Endothelial cell of umbilical vein (primary cell): ENCODE measurements at regions not wholly inside any gene's neighbourhood (a gene's known extent, or its start where the extent isn't known, plus 50 kb on each side); places are given as distances from the start of the nearest gene placed in this dataset.

Source experiments
- BruUV-seq: library from RNA; stranded (reverse); fragments of 400-500 nt; replicated peaks from 2 replicates; lab custom pipeline; 2021; lab: Mats Ljungman, UMichigan
- CTCF ChIA-PET: fragments of 300-600, 350-600 bp; sonication (Branson Sonifier 250); formaldehyde crosslinking; loops from one replicate; lab custom pipeline; 2021; ENCODE audit warnings: antibody characterized with exemption, inconsistent platforms; lab: Charles Lee
- POLR2A ChIA-PET: fragments of 300-600, 350-600 bp; sonication (Branson Sonifier 250); formaldehyde crosslinking; loops from one replicate; lab custom pipeline; 2021; ENCODE audit warnings: antibody characterized with exemption, inconsistent platforms; lab: Charles Lee
- DNase-seq: peaks from one replicate; pipeline ENCODE4 v3.0.0-alpha.2; 2011; ENCODE audit warnings: low read depth, low spot score
- FAIRE-seq: peaks from 2 replicates; lab custom pipeline; 2011; peaks lifted over from hg19 to GRCh38; lab: Jason Lieb, UNC
- H2AFZ ChIP-seq: 2 replicates; pipeline ENCODE4 v1.6.0; 2012; ENCODE audit warnings: low read depth, low read length, control low read depth, inconsistent platforms
- H3K27ac ChIP-seq: 2 replicates; pipeline ENCODE4 v1.5.1; 2011; ENCODE audit warnings: low read depth, mild to moderate bottlenecking, control low read depth, low read length, moderate library complexity; ENCODE audit not compliant: insufficient read depth
- H3K27me3 ChIP-seq, 2 experiments: 2 replicates each; pipeline versions ENCODE4 v1.6.0 to v1.6.1; 2011; ENCODE audit warnings: low read length in 2 of 2, mixed read lengths in 1 of 2; ENCODE audit not compliant: control insufficient read depth in 2 of 2, insufficient read depth in 2 of 2
- H3K36me3 ChIP-seq, 2 experiments: 2 replicates in 1 of 2; 3 replicates in 1 of 2; pipeline ENCODE4 v1.5.1; 2011; ENCODE audit warnings: low read length in 2 of 2, mild to moderate bottlenecking in 1 of 2, moderate library complexity in 1 of 2; ENCODE audit not compliant: control insufficient read depth in 2 of 2, insufficient read depth in 2 of 2; ENCODE audit errors: extremely low read depth in 1 of 2
- H3K4me1 ChIP-seq: 3 replicates; pipeline ENCODE4 v1.5.1; 2011; ENCODE audit warnings: mild to moderate bottlenecking, low read length; ENCODE audit not compliant: control insufficient read depth, insufficient read depth; ENCODE audit errors: extremely low read depth
- H3K4me2 ChIP-seq: 2 replicates; pipeline ENCODE4 v1.6.1; 2011; ENCODE audit warnings: low read length, control low read depth, mixed read lengths; ENCODE audit not compliant: insufficient read depth
- H3K4me3 ChIP-seq, 3 experiments: fragments of 200-600 bp in 1 of 3; sonication (generic), shearing (Covaris generic) in 1 of 3; replicated peaks in 1 of 3; 2 replicates each; pipeline ENCODE4 v1.5.1; 2011 to 2016; ENCODE audit warnings: control low read depth in 3 of 3, low read length in 3 of 3, mild to moderate bottlenecking in 2 of 3, inconsistent platforms in 1 of 3, low read depth in 1 of 3, moderate library complexity in 1 of 3; ENCODE audit not compliant: insufficient read depth in 1 of 3
- H3K79me2 ChIP-seq: 2 replicates; pipeline ENCODE4 v1.6.0; 2012; ENCODE audit warnings: low read length, inconsistent platforms; ENCODE audit not compliant: control insufficient read depth, insufficient read depth
- H3K9ac ChIP-seq: replicated peaks from 2 replicates; pipeline ENCODE3; 2011; ENCODE audit warnings: low read length, control low read depth; ENCODE audit not compliant: insufficient read depth; ENCODE audit errors: extremely low read depth
- H3K9me1 ChIP-seq: replicated peaks from 3 replicates; pipeline ENCODE4 v1.6.0; 2011; ENCODE audit warnings: mild to moderate bottlenecking, low read length; ENCODE audit not compliant: control insufficient read depth, insufficient read depth; ENCODE audit errors: extremely low read depth
- H3K9me3 ChIP-seq: replicated peaks from 2 replicates; pipeline ENCODE4 v1.5.1; 2012; ENCODE audit warnings: low read length, inconsistent platforms; ENCODE audit not compliant: control insufficient read depth, insufficient read depth
- H4K20me1 ChIP-seq: replicated peaks from 2 replicates; pipeline ENCODE3; 2011; ENCODE audit warnings: mild to moderate bottlenecking, low read length; ENCODE audit not compliant: control insufficient read depth, insufficient read depth; ENCODE audit errors: extremely low read depth
- EZH2 ChIP-seq: IDR thresholded peaks from 2 replicates; pipeline ENCODE4 v1.6.1; 2012; ENCODE audit warnings: borderline replicate concordance, low read depth, mild to moderate bottlenecking, moderate library complexity, low read length, inconsistent platforms; ENCODE audit not compliant: severe bottlenecking
- FOS ChIP-seq: IDR thresholded peaks from 2 replicates; pipeline ENCODE4 v1.6.1; 2011; ENCODE audit warnings: mild to moderate bottlenecking, low read length, moderate library complexity, borderline replicate concordance; ENCODE audit not compliant: insufficient read depth
- GATA2 ChIP-seq: IDR thresholded peaks from 2 replicates; pipeline ENCODE4 v1.7.0; 2011; ENCODE audit warnings: low read depth, mild to moderate bottlenecking, moderate library complexity, mixed read lengths, low read length; ENCODE audit not compliant: insufficient read length, insufficient read depth
- JUN ChIP-seq: IDR thresholded peaks from 2 replicates; pipeline ENCODE4 v1.6.1; 2011; ENCODE audit warnings: borderline replicate concordance, low read depth; ENCODE audit not compliant: insufficient read length, insufficient read depth
- MYC ChIP-seq: IDR thresholded peaks from one replicate; pipeline ENCODE4 v1.6.1; 2011; ENCODE audit warnings: mild to moderate bottlenecking, low read depth, low read length
- POLR2A ChIP-seq: IDR thresholded peaks from 2 replicates; pipeline ENCODE4 v1.6.1; 2012; ENCODE audit warnings: low read depth, mild to moderate bottlenecking, control low read depth, low read length
- POLR2AphosphoS5 ChIP-seq: IDR thresholded peaks from 2 replicates; pipeline ENCODE4 v1.6.1; 2012; ENCODE audit warnings: low read depth, mild to moderate bottlenecking, control low read depth, low read length, moderate library complexity; ENCODE audit not compliant: insufficient read depth
- dilution Hi-C: fragments of 300-500 bp; cut with MboI; formaldehyde crosslinking; loops from one replicate; pipeline ENCODE4 v1.15.0; 2019; ENCODE audit warnings: low sequenced_read_pairs; ENCODE audit not compliant: extremely low pct_ligation_motif_present
- intact Hi-C: fragments of 100-400 bp; cut with micrococcal nuclease; formaldehyde crosslinking; loops from one replicate; pipeline ENCODE4 v1.10.0; 2022
- TF ChIP-seq, protein P1 (sequence below): IDR thresholded peaks from 2 replicates; pipeline ENCODE4 v1.6.1; 2011; ENCODE audit not compliant: insufficient read depth, insufficient read length

DNA sequence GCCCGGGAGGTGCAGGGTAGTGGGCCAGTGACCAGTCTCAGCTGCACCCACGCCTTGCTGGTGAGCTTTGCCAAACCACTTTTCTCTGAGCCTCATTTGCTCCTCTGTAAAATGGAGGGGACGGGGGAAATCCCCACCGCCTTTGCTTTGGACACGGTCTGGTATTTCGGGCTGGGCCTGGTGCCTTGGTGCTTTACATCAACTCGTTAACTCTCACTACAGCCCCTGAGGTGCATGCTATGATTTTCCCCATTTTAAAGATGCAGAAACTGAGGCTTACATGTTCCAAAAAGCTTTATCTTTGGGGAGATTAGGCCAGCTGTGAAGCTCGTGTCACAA lies 116.1 kb upstream of the RUNX3 start:
- Histone ChIP-seq H3K9ac (no peak overlapping the region), H3K9me3 (no peaks in the 10 kb centered on the region), H3K36me3 (no peaks in the 10 kb centered on the region), H3K9me1 (no peaks in the 10 kb centered on the region), H3K4me1 (no peaks in the 10 kb centered on the region), H3K27ac (no peak overlapping the region), H3K79me2 (no peaks in the 10 kb centered on the region), H3K4me3 (no peak overlapping the region), H3K4me2 (no peak overlapping the region), H4K20me1 (no peaks in the 10 kb centered on the region), H2AFZ (no peak overlapping the region), H3K27me3 (no peaks in the 10 kb centered on the region)
- no TSS peak for BruUV-seq
- intact Hi-C loops (no loop called here), dilution Hi-C loops (loop anchor here (10.0 kb wide), 1 partner anchor 61 kb away; no protein-coding TSS in a partner anchor)
- FAIRE-seq = no peak
- TF ChIP-seq GATA2 = no peak
- no peak for TF ChIP-seq JUN
- TF ChIP-seq FOS = no peak
- no peak for TF ChIP-seq POLR2AphosphoS5
- no peak for TF ChIP-seq MYC
- no peak for TF ChIP-seq POLR2A
- TF ChIP-seq, protein P1, sequence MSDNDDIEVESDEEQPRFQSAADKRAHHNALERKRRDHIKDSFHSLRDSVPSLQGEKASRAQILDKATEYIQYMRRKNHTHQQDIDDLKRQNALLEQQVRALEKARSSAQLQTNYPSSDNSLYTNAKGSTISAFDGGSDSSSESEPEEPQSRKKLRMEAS = no peak
- DNase-seq = no peak
- ChIA-PET CTCF (interaction anchor here (0.9 kb wide), 1 partner anchor 9 kb away, joined by 4 read pairs; no protein-coding TSS in a partner anchor), POLR2A (no interaction called here)

DNA sequence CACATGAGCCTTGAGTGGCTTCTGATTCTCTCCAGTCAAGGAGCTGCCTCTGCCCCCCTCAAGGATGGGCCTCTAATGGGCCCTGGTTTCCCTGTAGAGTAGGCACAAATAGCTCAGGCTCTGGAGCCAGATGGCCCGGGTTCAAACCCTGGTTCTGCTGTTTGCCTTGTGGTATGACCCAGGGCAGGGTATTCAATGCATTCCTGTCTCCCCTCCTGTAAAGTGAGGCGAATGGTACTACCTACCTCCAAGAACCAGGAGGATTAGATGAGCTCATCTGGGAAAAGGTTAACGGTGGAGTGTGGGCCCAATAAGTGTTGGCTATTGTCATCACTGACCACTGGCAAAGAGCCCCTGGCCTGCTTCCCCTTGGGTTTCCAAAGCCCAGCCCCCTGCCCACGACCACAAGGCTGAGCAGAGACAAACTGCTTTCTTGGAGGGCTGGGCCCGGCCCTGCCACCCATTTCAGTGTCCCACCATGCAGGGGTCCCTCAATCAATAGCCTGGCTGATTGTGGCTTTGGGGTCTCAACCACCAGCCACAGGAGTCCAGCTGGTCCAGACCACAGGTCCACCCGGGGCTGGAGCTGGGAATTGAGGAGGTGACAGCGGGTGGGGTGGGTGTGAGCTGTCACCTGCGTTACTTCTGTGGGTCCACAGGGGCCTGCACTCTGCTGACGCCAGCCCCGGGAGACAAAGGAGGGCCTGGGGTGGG lies 115.6 kb upstream of the RUNX3 start:
- no peak overlapping the region for H3K9ac ChIP-seq
- DNase-seq = no peak
- dilution Hi-C loops (loop anchor here (10.0 kb wide), 1 partner anchor 61 kb away; no protein-coding TSS in a partner anchor), intact Hi-C loops (no loop called here)
- H3K9me3 ChIP-seq = no peaks in the 10 kb centered on the region
- no peak overlapping the region for H3K27ac ChIP-seq
- H3K4me1 ChIP-seq = no peaks in the 10 kb centered on the region
- H3K27me3 ChIP-seq = no peaks in the 10 kb centered on the region
- no peak for FAIRE-seq
- TF ChIP-seq POLR2AphosphoS5 (no peak), EZH2 (no peak), POLR2A (no peak)
- TF ChIP-seq, protein P1 = no peak
- no peak overlapping the region for H3K4me3 ChIP-seq
- BruUV-seq = no TSS peak
- CTCF ChIA-PET = interaction anchor here (0.9 kb wide), 1 partner anchor 9 kb away, joined by 4 read pairs; no protein-coding TSS in a partner anchor
- POLR2A ChIA-PET = no interaction called here
- H3K79me2 ChIP-seq = no peaks in the 10 kb centered on the region
- no peak overlapping the region for H3K4me2 ChIP-seq
- no peaks in the 10 kb centered on the region for H4K20me1 ChIP-seq
- H3K9me1 ChIP-seq = no peaks in the 10 kb centered on the region
- H2AFZ ChIP-seq = no peak overlapping the region
- no peaks in the 10 kb centered on the region for H3K36me3 ChIP-seq
